DMS53 (cell line): ENCODE measurements at regions not wholly inside any gene's neighbourhood (a gene's known extent, or its start where the extent isn't known, plus 50 kb on each side); places are given as distances from the start of the nearest gene placed in this dataset.

ENCODE experiments used
- DNase-seq: peaks from one replicate; lab custom pipeline; 2025; lab: John Stamatoyannopoulos, UW

DNA sequence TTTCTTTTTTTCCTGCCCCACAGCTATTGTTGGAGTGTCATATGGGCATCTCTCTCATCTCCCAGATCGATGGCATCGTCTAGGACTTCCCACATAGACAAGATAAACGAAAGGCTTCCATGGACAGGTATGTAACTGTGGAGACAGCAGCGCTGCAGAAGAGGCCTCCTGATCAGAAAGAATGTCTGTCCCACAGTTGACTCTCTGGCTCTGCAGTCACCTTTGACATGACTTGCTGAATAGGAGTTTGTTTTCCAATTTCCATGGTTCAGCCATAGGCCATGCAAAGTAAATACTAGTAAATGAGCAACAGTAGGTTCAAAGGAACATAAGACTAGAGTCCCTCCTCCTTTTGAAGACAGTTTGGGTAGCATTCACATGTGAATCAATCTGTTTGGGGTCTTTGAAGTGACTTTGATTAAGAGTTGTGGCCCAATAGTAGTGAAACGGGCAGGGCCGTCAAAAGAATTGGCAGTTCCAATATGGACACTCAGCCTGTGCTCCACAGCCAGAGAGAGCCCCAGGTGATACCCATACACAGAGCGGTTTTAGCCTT, 134.7 kb upstream of the IFNGR1 start:
- DNase-seq = peak; percentile 24

GRCh38 chr6:137353346-137353745, 134.2 kb upstream of the IFNGR1 start:
- peak; percentile 15 for DNase-seq

- peak; percentile 51 for DNase-seq
Measured at GRCh38 chr6:137352859-137353258, 133.7 kb upstream of the IFNGR1 start.

DNA sequence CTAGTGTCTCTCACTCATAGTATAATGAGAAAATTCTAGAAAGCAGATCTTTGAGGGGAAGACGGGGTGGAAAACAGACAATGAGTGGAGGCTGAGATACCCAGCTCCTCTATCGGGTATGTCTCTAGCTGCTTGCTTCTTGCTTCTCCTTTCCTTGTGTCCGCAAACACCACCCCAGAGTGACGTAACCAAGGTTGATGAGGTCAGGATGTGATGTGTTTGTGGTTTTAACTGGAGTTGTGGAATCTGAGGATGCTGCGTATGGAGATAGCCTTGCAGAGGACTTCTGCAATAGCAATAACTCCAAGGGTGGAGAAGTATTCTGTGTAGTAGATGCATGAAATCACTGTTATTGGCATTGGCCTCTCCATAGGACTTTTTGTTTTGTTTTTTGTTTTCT, 132.7 kb upstream of the IFNGR1 start:
- DNase-seq = peak; percentile 5

DNA sequence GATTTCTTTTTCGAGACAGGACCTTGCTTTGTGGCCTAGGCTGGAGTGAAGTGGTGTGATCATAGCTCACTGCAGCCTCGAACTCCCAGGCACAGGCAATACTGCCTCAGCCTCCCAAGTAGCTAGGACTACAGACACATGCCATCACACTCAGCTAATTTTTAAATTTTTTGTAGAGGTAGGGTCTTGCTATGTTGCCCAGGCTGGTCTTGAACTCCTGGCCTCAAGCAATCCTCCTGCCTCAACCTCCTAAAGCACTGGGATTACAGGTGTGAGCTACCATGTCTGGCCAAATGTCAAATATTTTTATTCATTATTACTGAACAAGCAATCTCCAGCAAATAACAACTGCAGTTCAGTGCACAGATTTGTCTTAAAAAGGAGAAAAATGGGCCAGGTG, 131.7 kb upstream of the IFNGR1 start:
- DNase-seq = no peak

DNA sequence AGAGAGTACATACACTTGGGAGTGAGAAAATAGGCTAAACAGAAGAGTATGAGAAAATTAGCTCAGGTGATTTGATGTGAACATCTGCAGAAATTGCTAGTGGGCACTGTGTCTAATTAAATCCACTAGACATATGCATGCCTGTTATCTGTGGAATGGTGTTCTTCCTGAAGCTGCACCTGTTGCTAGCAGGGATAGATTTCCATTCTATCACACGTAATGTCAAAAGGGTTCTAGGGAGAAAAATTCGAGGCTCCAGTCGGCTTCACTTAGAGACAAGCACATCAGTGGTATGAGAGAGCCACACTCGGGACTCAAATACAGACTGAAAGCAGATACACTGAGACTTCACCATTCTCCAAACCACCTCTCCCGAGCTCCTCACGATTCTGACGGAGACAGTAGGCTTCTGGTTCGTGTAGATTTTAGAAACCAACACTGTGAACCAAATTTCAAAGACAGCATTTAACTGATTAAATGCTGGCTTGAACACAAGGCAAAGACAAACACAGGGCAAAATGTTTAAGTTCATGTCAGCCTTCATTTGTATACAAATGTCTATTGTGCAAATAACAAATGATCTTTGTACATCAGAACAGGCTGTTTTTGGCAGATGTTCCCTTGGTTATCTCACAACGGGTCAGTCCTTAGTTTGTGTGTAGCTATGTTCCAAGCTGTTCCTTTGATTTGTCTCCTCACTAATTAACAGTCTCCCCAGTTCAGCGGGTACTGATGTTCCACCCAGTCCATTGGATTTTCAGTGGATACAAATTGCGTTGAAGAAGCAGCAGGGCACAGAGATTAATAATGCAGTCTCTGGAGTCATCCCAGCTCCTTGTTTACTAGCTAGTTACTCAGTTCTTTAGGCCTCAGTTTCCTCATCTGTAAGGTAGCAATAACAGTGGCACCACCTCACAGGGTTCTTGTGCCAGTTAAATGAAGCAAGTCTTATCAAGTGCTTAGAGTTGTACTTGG, 131.0 kb upstream of the IFNGR1 start:
- no peak for DNase-seq

- DNase-seq = no peak
Measured at GRCh38 chr6:137348777-137349176, 129.6 kb upstream of the IFNGR1 start.

DNA sequence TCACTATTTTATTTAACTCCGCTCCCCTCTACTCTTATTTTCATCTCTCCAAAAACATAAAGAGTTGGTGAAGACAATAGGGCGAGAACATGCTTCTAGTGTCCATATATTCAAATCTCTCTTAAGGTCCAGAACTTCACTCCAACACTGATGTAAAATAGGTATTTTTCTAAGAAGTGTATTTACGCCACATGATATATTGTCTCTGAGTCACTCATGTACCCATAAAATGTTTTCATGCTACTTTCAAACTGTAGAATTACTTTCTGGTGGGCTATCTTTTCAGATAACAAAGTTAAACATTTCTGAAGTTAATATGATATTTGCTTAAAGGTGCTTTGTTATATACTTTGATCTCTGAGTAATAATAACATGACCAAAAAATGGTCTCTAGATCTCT, 124.1 kb upstream of the IFNGR1 start:
- DNase-seq = no peak

DNA sequence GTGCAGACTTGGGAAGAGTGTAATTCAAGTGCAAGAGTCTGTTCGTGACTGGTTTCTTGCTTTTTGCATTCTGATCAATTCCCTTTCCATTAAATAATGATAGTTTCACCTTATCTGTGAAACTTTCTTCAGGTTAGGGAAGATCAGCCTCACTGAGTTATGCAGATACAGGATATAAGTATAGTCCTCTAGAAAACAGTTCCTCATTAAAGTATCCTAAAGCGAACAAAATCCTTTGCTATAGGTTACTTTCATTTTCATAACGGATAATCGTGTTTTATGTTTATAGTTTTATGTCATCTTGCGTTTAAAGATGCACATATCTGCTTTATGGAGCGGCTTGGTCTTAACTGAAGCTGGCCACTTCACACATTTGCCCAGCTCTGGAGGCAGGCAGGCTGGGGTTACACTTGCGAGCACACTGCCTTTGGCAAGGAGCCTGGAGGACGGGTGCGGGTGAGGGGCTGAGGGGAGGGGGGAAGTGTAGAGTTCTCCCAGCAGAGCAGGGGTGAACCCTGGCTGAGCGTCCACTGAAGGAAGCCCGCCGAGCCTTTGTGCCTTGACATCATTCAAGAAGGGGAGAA, 123.5 kb upstream of the IFNGR1 start:
- no peak for DNase-seq

DNA sequence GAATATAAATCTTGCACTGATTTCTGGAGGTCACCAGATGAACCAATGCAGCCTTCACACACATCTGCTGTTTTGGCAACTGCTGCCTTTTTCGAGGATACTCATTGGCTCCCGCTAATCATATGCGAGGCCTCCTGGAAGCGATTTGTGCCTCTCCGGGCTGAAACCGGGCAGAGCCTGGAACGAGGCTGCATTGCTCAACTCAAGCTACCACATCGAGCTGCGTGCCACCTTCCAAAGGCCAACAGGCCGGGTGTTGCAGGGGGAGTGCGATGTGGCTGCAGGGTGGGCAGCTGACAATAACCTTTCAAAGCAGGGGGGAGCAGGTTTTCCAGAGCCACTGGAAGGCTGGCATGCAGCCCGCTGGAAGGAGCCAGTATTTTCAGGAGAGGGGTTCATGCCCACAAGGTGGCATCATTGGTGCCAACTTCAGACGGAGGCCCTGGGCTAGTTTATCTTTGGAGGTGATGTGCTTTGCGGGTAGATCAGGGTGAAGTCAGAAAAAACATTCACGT, 122.6 kb upstream of the IFNGR1 start:
- peak; percentile 64 for DNase-seq

DNA sequence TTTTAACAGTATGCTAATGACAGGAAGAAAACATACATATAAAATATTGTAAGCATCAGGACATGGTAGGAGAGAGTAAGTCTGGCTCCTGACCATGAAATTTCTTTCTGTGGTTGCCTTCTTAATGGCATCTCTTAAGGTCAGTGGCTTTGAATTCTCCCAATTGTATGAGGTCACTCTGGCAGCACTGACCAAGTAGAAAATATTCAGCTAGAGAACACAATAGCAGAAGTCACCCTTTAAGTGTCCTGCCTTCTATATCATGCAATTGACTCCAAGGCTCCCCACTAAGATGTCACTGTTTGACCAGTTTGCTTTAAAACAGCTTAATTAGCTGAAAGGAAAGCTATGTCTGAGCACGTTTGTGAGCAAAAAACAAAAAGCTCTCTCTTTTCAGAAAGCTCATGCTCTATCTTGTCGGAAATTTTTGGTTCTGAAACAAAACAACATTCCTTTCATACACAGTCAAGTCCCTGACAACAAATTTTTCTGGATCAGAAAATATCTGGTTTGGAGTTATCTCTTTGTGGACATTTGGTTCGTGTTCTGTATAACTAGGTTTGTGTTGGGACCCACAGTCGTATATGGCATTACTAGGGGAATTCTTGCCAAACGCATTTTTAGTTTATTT, 120.9 kb upstream of the IFNGR1 start:
- DNase-seq = no peak

- no peak for DNase-seq
Measured at GRCh38 chr6:137334884-137335283, 115.7 kb upstream of the IFNGR1 start.

GRCh38 chr6:137334094-137334493, 114.9 kb upstream of the IFNGR1 start:
- no peak for DNase-seq

- no peak for DNase-seq
Measured at GRCh38 chr6:137332637-137333280, 113.6 kb upstream of the IFNGR1 start.

- peak; percentile 24 for DNase-seq
Measured at GRCh38 chr6:137323860-137324259, 104.7 kb upstream of the IFNGR1 start.

DNA sequence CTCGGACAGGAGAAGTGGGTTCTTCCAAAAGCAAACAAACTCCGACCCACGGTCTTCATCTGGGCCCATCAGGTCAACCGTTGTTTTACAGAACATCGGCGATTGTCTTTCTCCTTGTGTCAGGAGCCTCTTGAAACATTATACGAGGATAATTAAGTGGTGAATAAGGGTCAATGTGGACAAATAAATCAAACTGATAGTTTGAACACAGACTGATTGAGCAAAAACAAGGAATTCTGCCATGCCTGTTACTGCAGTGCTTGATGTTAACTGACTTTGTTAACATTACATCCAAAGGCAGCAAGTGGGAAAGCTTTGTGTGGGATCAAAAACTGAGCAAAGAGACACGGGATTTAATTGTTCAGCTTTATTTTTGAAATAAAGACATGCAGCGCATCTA, 101.1 kb upstream of the IFNGR1 start:
- DNase-seq = no peak

DNA sequence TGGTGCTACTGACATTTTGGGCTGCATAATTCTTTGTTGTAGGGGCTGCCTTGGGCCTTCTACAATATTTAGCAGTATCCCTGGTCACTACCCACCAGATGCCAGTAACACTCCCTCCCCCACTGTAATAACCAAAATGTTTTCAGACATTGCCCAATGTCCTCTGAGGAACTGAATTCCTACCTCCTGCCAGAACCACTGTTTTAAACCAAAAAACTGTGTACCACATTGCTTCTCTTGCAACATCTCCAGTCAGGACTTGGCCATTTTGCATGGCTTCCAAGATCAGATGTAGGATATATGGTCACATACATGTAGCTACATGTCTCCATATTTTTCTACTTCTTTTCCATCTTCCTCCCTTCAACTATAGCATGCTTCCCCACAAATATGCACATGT, 97.4 kb upstream of the IFNGR1 start:
- DNase-seq = no peak

GRCh38 chr6:137315081-137315480, 95.9 kb upstream of the IFNGR1 start:
- no peak for DNase-seq

- DNase-seq = peak; percentile 81
Measured at GRCh38 chr6:137313928-137314855, 95.0 kb upstream of the IFNGR1 start.

DNA sequence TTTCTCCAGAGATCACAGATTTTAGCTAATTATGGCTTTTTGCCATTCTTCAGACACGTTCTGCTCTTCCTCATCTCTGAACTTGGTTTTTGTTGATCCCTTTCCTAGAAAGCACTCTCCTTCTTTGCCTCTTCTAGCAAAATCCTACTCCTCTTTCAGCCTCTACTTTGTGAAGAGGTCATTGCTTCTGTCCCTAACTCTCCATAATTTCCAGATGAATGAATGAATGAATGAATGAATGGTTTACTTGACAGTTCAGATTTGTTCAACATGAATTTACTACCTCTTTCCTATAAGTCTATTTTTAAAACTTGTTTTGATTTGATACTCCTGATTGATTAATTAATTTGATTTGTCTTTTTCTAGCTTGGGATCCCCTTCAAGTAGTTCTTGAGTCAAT, 94.0 kb upstream of the IFNGR1 start:
- DNase-seq = no peak

DNA sequence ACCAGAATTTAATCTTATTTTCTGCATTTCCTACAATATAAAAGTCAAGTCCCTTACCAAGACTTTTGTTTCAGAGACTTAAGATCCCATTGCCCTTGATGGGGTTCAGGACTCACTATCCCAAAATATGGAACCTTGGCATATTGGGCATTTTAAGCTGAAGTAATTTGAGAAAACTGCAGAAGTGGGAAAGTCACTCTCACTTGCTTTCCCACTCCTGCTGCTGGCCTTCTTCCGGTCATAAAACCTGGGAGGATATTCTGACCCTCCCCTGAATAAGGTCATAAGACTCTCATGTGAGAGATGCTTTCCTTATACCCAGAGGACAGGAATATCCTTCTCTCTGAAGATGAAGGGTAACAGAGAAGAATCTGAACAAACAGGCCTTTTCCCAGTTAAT, 92.8 kb upstream of the IFNGR1 start:
- DNase-seq = no peak
